SIG-M5 treated with dmso at 0.1 percent for 504 hours (cell line): ENCODE measurements at regions not wholly inside any gene's neighbourhood (a gene's known extent, or its start where the extent isn't known, plus 50 kb on each side); places are given as distances from the start of the nearest gene placed in this dataset.

Experiments used
- DNase-seq: peaks from one replicate; lab custom pipeline; 2025; ENCODE audit not compliant: unreplicated experiment; lab: John Stamatoyannopoulos, UW

DNA sequence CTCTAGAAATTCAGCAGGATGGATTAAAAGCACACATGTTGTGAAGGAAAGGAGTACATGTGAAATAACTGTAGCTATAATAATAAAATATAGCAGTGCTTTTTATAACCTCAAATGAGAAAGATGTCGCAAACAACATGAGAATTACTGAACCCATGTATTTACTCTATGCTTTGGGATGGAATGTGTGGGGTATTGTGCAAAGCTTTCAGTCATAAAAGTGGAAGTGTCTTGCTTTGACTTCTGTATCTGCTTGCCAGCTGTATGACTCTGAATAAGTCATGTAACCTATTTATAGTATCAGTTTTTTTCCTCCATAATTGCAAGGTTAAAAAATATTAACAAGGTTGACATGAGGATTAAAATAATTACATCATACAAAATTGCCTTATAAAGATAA, 519.3 kb upstream of the CADM2 start:
- peak; percentile 89 for DNase-seq

DNA sequence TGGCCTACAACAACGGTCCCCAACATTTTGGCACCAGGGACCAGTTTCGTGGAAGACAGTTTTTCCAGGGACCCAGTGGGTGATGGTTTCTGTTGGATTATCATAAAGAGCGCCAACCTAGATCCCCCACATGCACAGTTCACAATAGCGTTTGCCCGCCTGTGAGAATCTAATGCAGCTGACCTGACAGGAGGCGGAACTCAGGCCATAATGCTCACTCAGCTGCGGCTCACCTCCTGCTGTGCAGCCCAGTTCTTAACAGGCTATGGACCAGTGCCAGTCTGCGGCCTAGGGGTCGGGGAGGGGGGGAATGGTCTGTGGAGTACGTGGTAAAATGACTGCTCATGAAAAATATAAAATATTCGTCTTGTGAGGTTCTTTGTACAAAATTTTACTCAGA, 518.5 kb upstream of the CADM2 start:
- no peak for DNase-seq

DNA sequence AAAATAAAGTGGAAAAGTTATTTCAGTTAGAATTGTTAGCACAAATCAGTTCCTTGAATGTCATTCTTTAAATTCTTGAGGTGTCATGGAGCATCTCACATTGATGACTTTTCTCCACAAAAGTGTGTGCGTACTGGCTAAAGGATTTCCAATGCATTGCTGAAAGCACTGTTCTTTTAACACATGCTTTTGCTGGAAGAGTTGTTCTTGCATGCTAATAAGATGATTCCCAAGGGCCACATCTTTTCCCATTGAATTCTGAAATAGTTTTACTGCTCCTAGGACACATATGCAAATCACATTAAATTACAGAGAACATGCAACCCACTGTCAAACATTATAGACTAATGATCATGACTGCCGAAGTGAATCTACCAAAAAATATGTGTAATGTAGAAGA, 516.3 kb upstream of the CADM2 start:
- no peak for DNase-seq

DNA sequence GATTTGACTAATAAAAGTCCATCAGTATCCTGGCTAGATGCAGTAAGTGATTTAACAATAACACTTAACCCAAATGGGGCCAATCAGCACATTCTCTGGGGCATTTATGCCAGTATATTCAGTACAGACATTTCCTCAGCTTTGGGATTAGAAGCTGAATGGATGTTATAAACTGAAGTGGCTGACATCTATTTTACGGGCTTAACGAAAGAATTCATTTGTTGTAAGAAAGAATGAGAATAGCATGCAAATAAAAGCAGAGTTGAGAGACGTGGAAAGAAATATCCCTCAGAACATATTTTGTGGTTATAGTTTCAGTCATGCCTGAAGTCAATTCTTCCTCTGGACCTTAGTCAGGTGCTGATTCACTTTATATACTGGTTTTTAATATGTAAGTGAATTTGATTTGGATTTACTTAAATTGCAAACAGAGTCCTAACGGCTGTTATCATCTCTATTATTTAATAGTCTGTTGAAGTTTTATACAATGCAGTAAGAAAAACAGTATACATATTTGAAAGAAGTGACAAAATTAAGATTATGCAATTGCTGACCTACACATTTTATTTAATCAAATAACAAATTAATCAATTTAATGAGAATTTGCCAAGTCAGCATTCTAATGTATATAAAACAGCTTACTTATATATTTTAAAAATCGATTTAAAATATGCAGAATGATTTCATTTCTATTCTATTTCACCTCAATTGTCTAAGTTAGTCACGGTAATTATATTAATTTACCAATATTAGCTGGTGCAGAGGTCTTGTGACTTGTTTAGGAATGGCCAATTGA, 513.9 kb upstream of the CADM2 start:
- no peak for DNase-seq

DNA sequence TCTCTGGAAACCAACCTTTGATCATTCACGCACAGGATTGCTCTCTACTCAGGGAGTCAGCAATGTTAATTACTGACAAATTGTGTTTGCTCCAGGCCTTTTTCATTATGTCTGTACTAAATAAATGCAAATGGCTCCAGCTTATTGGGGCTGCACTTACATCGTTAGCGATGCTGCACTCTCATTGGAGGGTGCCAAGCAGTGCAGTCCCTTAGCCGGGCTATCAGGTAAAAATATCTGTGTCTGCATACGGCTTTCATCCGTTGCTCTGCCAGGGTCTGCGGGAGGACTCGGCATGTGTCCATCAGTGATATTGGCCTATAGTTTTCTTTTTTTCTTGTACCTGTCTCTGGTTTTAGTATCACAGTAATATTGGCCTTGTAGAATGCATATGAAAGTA, 471.5 kb upstream of the CADM2 start:
- no peak for DNase-seq

DNA sequence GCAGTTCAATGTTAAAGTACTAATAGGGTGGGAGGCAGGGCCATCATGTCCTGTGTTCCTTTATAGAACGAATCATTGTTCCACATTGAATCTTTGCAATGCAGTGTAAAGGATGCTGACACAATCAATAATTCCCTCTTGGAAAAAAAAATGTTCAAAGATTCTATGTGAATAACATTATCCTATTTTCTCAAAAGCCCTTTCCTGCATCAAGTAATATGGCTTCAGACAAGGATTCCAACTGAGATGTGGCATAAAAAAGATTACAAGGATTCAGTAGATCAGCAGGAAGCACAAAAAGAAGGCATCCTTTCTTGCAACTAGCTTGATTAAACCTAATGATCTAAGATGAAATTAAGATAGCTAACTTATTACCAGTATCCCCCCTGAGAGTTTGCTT, 454.0 kb upstream of the CADM2 start:
- no peak for DNase-seq

DNA sequence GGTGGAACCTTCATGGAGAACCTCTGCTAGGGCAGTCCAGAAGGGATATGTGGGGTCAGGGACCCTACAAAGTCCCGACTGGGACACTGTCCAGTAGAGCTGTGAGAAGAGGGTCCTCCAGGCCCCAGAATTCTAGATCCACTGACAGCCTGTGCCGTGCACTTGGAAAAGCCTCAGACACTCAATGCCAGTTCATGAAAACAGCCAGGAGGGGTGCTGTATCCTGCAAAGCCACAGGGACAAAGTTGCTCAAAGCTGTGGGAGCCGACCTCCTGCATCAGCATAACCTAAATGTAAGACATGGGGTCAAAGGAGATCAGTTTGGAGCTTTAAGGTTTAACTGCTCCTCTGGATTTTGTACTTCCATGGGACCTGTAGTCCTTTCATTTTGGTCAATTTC, 448.8 kb upstream of the CADM2 start:
- no peak for DNase-seq

DNA sequence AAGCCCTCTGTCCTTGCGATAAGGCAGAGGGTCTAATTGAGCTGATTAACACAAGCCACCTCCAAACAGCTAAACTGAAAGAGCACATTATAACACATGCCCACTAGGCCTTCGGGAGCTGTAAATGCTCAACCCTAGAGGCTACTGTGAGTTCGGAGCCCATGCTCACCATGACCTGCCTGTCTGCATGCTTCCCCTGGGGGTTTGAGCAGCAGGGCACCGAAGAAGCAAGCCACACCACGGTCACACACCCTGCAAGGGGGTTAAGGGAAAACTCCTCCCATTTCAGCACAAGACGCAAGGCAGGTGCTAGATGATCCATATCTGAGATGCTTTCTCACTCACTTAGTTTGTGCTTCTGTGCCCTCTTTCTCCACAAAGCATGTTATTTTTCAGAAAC, 435.9 kb upstream of the CADM2 start:
- no peak for DNase-seq

DNA sequence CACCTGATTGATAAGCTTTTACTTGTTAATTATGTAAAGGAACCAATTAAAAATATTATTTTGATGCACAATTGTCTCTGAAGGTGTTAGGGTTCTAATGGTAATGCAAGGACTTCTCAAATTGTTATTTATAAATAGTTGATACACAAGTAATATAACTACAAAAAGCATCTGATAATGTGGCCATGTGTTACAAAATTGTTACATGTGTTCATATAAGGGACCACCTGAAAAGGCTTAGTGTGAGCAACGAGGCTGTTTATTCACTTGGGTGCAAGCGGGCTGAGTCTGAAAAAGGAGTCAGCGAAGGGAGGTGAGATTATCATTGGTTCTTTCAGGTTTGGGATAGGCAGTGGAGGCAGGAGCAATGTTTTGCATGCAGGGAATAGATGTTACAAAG, 421.9 kb upstream of the CADM2 start:
- DNase-seq: no peak

DNA sequence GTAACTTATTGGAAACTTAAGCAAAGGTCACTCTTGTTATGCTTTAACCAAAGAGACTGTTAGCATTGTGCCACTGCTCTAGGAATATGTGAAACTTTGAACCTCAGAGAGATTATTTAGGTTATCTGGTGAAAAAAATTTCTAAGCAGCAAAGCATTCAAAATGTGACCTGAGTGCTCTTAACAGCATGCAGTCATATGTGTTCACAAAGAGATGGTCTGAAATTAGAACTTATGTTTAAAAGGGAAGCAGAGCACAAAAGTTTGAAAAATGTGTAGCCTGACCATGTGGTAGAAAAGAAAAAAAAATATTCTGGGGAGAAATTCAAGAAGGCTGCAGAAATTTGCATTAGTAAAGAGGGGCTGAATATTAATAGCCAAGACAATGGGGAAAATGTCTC, 420.2 kb upstream of the CADM2 start:
- DNase-seq: no peak

DNA sequence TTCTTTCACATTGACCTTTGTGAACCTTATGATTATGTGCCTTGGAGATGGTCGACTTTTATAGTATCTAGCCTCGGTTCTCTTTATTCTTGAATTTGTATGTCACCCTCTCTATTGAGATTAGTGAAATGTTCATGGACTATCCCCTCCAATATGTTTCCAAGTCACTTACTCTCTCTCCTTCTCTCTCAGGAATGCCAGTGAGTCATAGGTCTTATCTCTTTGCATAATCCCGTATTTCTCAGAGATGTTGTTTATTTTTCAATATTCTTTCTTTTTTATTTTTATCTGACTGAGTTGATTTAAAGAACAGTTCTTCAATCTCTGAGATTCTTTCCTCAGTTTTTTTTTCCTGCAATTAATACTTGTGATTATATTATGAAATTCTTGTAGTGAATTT, 411.6 kb upstream of the CADM2 start:
- no peak for DNase-seq

DNA sequence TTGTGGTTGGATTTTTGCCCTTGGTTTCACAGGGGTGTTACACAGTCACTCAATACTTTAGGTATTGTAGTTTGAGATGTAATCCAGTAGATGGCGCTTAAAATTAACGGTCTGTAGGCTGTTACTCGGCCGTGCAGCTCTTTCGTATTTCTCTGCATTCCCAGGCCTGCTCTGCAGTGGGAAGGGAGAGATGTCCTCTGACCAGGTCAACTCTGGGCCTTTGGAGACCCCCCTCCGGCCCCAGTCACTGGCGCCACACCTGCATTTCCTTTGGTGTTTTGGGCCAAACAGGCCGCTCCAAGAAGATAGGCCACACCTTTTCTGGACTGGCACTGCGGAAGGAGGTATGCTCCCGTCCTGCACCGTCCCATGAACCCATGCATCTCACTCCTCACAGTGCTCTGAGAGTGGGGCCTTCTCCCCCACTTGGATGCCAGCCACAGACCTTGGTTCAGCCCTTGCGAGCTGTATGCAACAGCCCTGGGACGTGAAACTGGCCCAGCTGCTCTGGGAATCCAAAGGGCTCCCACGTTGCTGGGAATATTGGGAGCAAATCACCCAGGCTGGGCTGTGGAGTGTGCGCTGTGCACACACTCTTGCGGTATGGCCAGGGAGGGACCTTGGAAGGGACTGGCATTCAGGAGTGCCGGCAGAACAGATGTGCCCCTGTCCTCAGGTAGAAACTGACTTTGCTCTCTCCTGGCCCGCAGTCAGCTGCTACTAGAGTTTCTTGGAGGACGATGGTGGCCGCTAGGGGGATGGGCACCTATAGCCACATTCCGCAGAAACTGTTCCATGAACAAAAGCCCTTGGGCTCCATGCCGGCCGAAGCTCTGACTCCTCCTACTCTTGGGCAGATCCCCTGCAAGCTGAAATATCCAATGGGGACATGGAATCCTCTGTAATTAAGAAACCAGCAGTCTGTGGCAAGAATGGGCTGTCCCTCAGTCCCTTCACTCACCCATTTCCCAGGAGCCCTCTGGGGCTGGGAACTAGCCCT, 410.5 kb upstream of the CADM2 start:
- DNase-seq: peak; percentile 54

DNA sequence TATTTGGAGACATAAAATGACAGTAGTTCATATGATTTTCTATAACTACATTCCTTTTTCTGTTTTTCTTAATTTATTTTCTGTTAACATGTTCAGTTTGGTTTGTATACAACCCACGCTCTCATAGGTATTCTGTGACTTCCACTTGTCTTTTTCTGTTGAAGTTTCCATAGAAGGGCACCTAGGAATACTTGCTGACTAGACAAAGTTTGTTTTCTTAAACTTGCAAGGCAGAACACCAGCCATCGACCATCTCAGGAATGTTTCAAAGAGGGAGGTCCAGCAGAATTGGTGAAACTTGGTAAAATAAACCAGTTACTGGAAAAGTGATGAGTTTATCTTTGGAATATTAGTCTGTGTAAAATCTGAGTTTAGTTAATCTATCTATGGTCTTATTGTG, 403.2 kb upstream of the CADM2 start:
- no peak for DNase-seq

DNA sequence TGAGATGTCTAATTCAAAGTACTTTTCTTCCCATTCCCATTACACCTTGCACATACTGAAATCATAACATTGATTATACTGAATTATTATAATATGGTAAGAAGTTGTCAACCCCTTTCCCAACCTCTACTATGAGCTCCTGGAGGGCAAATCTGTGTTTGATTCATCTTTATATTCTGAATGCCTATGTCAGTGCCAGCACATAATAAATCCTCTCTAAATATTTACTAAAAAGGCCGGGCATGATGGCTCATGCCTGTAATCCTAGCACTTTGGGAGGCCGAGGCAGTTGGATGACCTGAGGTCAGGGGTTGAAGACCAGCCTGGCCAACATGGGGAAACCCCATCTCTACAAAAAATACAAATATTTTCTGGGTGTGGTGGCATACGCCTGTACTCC, 392.5 kb upstream of the CADM2 start:
- DNase-seq: no peak

DNA sequence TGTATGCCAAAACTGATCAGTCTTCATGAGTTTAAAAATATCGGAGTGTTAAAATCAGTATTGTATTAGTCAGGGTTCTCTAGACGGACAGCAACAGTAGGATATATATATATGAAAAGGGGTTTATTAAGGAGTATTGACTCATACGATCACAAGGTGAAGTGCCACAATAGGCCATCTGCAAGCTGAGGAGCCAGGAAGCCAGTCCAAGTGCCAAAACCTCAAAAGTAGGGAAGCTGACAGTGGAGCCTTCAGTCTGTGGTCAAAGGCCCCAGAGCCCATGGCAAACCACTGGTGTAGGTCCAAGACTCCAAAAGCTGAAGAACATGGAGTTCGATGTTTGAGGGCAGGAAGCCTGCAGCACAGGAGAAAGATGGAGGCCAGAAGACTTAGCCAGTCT, 391.0 kb upstream of the CADM2 start:
- no peak for DNase-seq

DNA sequence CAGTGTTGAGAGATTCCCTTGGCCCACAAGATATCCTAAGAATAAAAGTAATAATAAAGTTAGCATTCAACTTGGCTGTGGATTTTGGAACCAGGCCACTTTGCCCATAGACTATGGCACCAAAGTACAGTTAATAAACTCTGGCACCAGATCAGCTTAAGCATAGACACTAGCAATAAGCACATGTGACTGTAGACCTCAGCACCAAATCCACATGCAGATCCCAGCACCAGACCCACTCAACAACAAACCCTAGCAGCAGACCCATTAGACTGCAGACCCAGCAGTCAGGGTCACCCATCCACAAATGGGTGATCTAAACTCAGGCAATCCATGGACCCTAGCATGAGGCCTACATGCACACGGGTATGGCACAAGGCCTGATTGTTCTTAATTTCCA, 384.8 kb upstream of the CADM2 start:
- no peak for DNase-seq

DNA sequence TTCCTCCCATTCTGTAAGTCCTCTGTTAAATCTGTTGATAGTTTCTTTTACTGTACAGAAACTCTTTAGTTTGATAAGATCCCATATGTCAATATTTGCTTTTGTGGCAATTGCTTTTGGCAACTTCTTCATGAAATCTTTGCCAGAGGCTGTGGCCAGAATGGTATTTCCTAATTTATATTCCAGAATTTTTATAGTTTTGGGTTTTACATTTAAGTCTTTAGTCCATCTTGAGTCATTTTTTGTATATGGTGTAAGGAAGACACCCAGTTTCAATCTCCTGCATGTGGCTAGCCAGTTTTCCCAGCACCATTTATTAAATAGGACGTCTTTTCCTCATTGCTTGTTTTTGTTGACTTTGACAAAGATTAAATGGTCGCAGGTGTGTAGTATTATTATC, 372.4 kb upstream of the CADM2 start:
- DNase-seq: no peak

DNA sequence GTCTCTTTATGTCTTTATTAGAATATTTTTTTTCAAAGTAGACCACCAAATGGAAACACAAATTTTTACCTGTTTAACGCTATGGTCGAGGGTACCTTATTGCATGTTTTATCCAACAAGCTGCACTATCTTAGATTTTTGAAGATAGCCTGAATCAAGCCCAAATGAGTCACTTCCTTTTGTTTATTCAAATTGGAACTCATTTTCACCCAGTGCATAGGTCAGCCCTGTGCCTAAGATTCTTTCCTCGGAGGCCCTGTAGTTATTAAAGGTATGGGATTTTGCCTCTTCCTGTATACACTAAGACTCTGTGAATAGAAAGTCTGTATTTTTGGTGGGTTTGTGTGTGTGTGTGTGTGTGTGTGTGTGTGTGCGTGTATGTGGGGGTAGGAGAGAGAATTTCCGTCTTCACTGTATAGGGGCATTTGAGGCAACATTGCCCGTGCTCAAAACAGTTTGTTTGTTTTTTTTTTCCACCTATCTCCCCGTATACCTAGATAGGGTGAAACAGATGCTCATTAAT, 358.0 kb upstream of the CADM2 start:
- DNase-seq: no peak

DNA sequence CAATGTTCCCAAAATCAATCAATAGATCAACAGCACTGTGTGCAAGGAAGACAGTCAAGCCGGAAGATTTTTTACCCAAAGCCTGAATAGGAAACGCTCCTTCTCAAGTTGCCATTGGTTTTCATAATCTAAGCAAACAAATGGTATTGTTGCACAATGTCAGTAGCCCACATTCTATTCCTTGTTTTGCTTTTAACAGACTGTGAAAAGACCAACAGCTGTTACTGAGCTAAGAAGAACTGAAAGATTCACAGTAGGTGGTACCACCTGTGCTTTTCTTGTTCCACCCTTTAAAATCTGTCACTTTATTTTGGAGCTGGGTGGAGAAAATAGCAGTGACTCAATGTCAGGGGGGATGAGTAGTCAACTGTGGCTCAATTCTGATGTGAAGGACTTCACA, 357.5 kb upstream of the CADM2 start:
- peak; percentile 75 for DNase-seq

DNA sequence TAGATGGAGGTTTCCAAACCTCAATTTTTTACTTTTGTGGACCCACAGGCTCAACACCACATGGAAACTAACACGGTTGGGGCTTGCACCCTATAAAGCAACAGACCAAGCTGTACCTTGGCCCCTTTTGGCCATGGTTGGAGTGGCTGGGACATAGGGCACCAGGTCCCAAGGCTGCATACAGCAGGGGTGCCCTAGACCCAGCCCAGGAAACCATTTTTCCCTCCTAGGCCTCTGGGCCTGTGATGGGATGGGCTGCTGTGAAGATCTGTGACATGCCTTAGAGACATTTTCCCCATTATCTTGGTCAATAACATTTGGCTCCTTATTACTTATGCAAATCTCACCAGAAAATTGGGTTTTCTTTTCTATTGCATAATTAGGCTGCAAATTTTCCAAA, 337.0 kb upstream of the CADM2 start:
- DNase-seq: no peak

DNA sequence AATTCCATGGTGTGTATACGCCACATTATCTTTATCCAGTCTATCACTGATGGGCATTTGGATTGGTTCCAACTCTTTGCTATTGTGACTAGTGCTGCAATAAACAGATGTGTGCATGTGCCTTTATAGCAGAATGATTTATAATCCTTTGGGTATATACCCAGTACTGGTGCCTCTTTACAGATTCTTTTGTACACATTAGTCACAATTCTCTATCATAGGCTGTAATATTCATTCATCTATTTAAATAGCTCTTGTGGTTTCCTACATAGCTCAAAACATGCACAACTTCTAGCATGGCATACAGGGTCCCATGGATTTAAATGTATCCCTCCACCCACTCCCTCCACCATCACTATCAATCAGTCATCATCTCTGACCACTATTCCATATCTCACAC, 324.1 kb upstream of the CADM2 start:
- no peak for DNase-seq

DNA sequence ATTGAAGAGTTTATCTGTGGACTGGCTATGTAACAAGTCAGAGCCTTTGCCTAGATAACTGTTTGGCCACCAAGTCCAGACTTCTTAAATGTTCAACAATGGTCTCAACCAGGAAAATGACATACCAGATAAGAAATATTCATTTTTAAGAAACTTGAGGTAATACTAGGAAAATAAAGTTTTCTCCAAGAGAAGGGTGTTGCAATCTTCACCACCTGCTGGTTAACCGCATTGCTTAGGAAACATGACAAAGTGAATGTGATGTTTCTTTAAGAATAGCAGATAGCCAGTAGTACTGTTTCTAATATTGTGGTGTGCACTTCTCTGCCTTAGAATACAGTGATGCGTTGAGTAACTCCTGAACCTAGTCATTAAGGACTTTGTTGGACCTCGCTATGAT, 321.5 kb upstream of the CADM2 start:
- DNase-seq: no peak
